ENCODE measurements at regions not wholly inside any gene's neighbourhood (a gene's known extent, or its start where the extent isn't known, plus 50 kb on each side); places are given as distances from the start of the nearest gene placed in this dataset.

GRCh38 chr16:82456683-82457082 lies 170.1 kb upstream of the CDH13 start:
- H3K36me3 ChIP-seq (ENCODE audit: control insufficient read depth, insufficient read depth, low read length): no peaks in the 10 kb centered on the region
- no peaks in the 10 kb centered on the region for H3K9me3 ChIP-seq (replicated peaks; ENCODE audit: control insufficient read depth, insufficient read depth, low read depth, low read length)
- H3K27me3 ChIP-seq (ENCODE audit: control insufficient read depth in 2 of 2, insufficient read depth in 2 of 2, low read length in 2 of 2): no peaks in the 10 kb centered on the region
- no peak overlapping the region for H3K4me2 ChIP-seq (ENCODE audit: insufficient read depth, low read length)
- H3K4me3 ChIP-seq: no peak overlapping the region
- H3K79me2 ChIP-seq (ENCODE audit: control insufficient read depth, insufficient read depth, low read length): no peaks in the 10 kb centered on the region
- H4K20me1 ChIP-seq (replicated peaks; ENCODE audit: control insufficient read depth, insufficient read depth, low read length): no peaks in the 10 kb centered on the region
- no peak overlapping the region for H2AFZ ChIP-seq (ENCODE audit: low read depth, low read length)
- no peak overlapping the region for H3K9ac ChIP-seq (ENCODE audit: insufficient read depth in 1 of 2, low read depth in 2 of 2, low read length in 2 of 2)
- ATAC-seq: peak; percentile 95
- in situ Hi-C loops (cut with MboI): no loop called here
- intact Hi-C loops (cut with micrococcal nuclease): loop anchor here (1.0 to 10.0 kb wide), 2 partner anchors 193 to 988 kb away; no protein-coding TSS in a partner anchor
- FAIRE-seq: peak; percentile 77
- ChIA-PET POLR2A (interaction anchor here (1.2 kb wide), 1 partner anchor 88 kb away, joined by 3 read pairs; no protein-coding TSS in a partner anchor), CTCF (ENCODE audit: low intra/inter-chr PET ratio) (interaction anchor here (1.3 kb wide), 1 partner anchor 194 kb away, joined by 6 read pairs; no protein-coding TSS in a partner anchor)
- 10% methylated on average over 4 of the region's 4 CpGs for WGBS (ENCODE audit: insufficient coverage, low coverage, missing lambda C conversion rate)
- peak; percentile 60 to 74 (median 70) for DNase-seq (ENCODE audit: extremely low read depth in 1 of 4, low spot score in 3 of 4)
- H3K27ac ChIP-seq (ENCODE audit: extremely low read depth, low read depth, low read length): no peak overlapping the region
- no peaks in the 10 kb centered on the region for H3K4me1 ChIP-seq (replicated peaks in 1 of 2; ENCODE audit: control insufficient read depth in 2 of 2, insufficient read depth in 2 of 2, low read length in 2 of 2)
- no TSS peak for BruUV-seq (replicated peaks)
- H3K9me1 ChIP-seq (ENCODE audit: control insufficient read depth, insufficient read depth, low read length): no peaks in the 10 kb centered on the region
- TF ChIP-seq RAD21 (CRISPR knock-in tag; conservative IDR thresholded peaks at IDR 0.05 in 1 of 2, IDR thresholded peaks at IDR 0.05 in 1 of 2) (peak in 1 of 2 experiments; percentile 60; a peak in 2 of 4 replicates), SMC3 (conservative IDR thresholded peaks at IDR 0.05; ENCODE audit: insufficient read depth, low read depth, low read length) (peak; percentile 62; the same call in 1 of the 2 replicates), GABPB1 (CRISPR knock-in tag; IDR thresholded peaks at IDR 0.05) (no peak)
- TF ChIP-seq, protein P1, sequence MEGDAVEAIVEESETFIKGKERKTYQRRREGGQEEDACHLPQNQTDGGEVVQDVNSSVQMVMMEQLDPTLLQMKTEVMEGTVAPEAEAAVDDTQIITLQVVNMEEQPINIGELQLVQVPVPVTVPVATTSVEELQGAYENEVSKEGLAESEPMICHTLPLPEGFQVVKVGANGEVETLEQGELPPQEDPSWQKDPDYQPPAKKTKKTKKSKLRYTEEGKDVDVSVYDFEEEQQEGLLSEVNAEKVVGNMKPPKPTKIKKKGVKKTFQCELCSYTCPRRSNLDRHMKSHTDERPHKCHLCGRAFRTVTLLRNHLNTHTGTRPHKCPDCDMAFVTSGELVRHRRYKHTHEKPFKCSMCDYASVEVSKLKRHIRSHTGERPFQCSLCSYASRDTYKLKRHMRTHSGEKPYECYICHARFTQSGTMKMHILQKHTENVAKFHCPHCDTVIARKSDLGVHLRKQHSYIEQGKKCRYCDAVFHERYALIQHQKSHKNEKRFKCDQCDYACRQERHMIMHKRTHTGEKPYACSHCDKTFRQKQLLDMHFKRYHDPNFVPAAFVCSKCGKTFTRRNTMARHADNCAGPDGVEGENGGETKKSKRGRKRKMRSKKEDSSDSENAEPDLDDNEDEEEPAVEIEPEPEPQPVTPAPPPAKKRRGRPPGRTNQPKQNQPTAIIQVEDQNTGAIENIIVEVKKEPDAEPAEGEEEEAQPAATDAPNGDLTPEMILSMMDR (IDR thresholded peaks at IDR 0.05 in 2 of 3, conservative IDR thresholded peaks at IDR 0.05 in 1 of 3; ENCODE audit: insufficient read depth in 2 of 3, low read depth in 1 of 3, low read length in 3 of 3): peak; percentile 61 to 71 (median 67)

Measured in K562 (cell line).